Umbilical cord (tissue), 1 donor: ENCODE measurements at regions not wholly inside any gene's neighbourhood (a gene's known extent, or its start where the extent isn't known, plus 50 kb on each side); places are given as distances from the start of the nearest gene placed in this dataset.

Experiments
- DNase-seq: peaks from one replicate; pipeline ENCODE4 v3.0.0-alpha.2; 2015; ENCODE audit warnings: low spot score

DNA sequence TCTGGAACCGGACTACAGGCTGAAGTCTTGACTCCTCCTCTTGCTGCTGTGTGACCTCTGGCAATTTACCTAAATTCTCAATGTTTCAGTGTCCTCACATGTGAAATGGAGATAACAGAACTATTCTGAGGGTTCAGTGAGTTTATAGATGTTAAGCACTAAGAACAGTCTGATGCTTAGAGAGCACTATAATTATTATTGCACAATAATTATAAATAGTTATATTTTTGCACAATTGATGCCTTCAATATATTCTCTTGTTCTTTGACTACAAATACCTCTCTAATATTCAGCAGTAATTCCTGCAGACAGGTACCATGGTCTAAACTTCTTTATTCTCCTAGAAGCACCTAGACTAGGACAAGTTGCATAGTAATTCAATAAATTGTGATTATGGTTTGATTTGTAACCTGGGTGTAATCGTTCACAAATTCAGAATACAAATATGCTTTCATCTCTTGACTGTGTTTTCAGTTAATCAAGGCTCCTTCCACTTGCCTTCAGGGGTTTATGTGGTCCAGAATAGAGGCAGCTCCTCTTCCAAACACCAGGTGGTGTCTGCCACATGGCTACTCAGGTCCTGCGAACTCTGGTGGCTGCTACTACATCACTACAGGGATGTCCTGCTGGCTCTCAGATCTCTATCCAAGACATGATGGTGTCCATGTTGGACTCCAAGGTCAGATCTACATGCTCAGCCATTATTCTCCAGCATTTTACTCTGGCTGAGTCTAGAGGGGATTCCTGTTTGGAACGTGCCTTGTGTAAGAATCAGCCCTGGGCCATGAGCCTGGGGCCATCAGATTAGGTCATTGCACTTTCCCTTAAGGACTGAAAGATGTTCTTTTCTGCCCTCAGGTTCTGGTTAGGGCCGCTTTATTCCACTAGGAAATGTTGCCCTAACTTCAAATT, 103.4 kb downstream of the QRFPR start:
- no peak for DNase-seq

- no peak for DNase-seq
Measured at GRCh38 chr4:121273191-121273590, 107.6 kb downstream of the QRFPR start.

GRCh38 chr4:121272526-121272925, 108.3 kb downstream of the QRFPR start:
- peak; percentile 74 for DNase-seq

- no peak for DNase-seq
Measured at GRCh38 chr4:121270389-121270788, 106.3 kb upstream of the TNIP3 start.

- DNase-seq: no peak
Measured at GRCh38 chr4:121269001-121269400, 104.9 kb upstream of the TNIP3 start.

DNA sequence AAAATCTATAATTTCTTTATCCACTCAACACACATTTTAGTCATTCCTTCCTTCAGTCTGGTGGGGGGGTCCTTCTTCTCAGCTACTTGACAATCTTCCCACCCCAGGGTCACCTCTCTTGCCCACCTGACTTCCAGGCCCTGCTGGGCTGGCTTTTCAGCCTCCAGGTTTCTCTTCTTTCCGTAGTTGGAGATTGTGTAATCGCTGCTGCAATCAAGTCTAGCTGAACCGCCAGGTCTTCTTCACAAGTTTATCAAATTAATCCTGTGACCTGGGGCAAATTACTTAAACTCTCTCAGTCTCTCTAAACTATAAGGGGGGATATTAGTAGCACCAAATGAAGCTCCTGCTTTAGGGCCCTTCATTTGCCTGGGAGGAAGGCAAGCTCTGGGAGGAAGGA, 102.9 kb upstream of the TNIP3 start:
- no peak for DNase-seq

- no peak for DNase-seq
Measured at GRCh38 chr4:121256887-121257466, 92.9 kb upstream of the TNIP3 start.

DNA sequence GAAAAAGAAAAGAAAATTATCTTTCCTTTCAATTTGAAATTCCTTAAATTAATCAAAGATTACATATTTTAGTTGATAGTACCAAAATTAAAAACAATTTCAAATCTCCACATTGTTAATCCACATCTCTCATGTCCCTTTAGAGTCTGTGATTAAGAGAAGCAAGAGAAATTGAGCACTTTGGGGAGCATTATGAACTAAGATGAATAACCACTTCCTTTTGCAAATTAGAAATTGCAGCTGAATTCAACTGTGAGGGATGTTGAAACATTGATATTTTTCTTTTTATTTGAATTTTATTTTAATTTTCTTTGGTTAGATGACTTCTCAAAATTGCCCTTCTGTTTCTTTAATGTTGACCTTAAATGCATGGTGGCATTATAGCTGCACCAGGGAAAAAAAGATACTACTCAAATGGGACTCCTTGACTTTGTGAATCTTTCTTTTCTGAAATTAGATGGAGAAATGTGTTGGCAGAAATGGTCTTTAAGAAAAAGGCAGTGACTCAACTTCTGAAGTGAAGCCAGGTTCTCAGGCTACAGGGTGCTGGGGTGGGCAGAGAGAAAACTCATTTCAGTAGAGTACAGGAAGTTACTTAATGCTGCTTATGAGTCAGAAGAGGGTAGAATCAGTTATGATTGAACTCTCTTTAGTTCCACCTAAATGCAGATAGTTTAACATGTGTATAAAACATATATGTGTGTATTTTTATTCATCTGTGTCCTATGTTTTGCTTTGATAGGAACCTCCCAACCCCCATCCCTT, 92.0 kb upstream of the TNIP3 start:
- peak; percentile 59 for DNase-seq

GRCh38 chr4:121253961-121254360, 89.8 kb upstream of the TNIP3 start:
- DNase-seq: no peak

- DNase-seq: peak; percentile 71
Measured at GRCh38 chr4:121252224-121252806, 88.2 kb upstream of the TNIP3 start.

DNA sequence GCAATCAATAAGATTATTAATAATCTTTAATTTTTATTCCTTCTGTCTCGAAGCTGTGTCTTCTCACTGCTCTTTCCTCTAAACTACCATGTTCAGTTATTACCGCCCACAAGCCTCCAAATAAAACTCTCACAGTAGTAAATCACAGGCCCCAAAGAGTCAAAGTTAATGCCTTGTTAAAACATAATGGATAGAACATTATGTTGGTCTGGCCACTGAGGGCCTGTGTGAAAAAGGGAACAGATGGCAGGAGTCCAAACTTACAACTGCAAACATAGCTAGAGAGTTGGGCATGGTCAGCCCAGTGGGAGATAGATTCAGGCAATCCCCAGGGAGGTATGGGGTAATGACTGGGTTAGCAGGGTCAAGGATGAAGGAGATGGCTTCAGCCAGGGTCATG, 84.6 kb upstream of the TNIP3 start:
- DNase-seq: no peak

- DNase-seq: no peak
Measured at GRCh38 chr4:121246698-121247097, 82.6 kb upstream of the TNIP3 start.

- no peak for DNase-seq
Measured at GRCh38 chr4:121243485-121243884, 79.4 kb upstream of the TNIP3 start.

- DNase-seq: no peak
Measured at GRCh38 chr4:121242188-121242750, 78.1 kb upstream of the TNIP3 start.

GRCh38 chr4:121239951-121240350, 75.8 kb upstream of the TNIP3 start:
- DNase-seq: no peak

DNA sequence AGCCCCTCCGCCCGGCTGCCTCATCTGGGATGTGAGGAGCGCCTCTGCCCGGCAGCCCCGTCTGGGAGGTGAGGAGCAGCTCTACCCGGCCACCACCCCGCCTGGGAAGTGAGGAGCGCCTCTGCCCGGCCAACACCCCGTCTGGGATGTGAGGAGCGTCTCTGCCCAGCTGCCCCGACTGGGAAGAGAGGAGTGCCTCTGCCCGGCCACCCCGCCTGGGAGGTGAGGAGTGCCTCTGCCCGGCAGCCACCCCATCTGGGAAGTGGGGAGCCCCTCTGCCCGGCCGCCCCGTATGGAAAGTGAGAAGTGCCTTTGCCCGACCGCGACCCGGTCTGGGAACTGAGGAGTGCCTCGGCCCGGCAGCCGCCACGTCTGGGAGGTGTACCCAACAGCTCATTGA, 74.3 kb upstream of the TNIP3 start:
- no peak for DNase-seq

DNA sequence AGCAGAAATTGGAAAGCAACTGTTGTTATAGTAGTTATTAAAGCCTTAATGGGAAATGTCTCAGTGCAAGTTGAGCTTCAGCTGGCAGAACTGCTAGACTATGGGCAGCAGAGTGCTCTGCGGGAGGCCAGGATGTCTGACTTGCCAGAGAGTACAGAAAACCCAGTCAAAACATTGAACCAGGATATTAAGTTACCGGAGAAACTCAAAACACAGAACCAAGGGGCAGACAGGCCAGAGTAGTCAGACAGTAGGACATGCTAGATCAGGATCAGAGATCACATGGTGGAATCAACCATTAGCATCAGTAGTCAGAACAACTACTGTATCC, 72.9 kb upstream of the TNIP3 start:
- no peak for DNase-seq

DNA sequence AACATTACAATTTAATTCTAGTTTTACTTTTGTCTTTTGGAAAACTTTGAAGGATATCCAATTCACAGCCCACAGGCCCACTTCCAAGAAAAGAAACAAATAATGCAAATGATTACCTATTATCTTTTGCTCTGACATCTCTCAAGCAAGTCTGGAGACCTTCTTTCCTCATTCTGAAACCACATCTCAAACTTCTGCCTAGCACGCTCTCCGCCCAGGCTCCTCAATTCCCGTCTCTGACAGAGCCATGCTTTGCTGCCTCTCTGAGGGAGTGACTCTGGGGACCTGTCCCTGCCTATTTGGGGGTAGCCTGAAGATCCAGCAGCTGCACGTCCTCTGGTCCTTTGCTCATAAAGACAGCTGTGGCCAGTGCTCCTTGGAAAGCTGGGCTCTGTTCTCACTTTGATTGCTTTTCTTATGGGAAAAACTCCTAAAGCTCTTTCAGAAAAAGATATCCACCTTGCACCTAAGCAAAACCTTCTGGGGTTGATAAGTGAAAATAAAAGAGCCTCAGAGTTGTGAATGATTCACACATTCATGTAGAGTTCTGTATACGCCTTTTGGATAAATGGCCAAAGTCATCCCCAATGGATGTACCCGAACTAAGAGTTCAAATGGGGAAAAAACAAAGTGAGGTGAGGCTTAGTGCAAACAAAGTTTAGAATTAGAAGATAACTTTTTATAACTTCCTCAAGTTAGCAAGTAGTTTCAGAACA, 72.4 kb upstream of the TNIP3 start:
- no peak for DNase-seq

GRCh38 chr4:121233982-121234381, 69.9 kb upstream of the TNIP3 start:
- no peak for DNase-seq

DNA sequence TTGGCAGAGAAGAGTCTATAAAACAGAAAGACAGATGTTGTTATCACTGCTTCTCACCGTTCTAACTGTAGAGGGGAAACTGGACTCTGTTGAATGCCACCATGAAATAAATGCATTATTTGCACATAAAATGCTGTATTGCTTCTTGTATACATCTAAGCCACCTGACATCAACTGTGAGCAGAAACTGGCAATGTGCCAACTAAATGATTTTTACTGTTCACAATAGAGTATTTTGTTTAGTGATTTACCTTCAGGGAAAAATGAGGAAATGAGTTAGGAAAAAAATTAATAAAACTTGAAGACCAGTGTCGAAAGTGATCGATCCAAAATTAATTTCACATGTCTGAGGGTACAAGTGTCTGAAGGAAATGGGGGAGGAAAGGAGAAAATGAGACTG, 65.9 kb upstream of the TNIP3 start:
- no peak for DNase-seq

DNA sequence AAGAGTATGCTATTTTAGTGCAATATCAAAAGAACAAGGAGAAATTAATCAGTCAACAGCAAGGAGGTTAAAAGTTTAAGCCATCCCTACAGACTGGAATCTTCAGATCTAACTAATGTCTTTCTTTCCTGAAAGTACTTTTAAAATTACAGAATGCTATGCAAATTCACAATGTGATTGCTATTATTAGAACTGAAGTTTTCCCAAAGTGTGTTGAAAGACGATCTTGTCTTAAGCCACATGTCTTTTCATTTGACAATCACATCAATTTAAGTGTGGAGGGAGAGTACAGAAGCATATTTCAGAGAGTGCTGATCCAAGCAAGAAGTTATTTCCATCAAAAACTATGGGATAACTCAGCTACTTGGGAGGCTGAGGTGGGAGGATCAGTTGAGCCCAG, 64.7 kb upstream of the TNIP3 start:
- DNase-seq: no peak
